Esophagus (tissue), 2 donors: ENCODE measurements at regions not wholly inside any gene's neighbourhood (a gene's known extent, or its start where the extent isn't known, plus 50 kb on each side); places are given as distances from the start of the nearest gene placed in this dataset.

Source experiments
- H3K27ac ChIP-seq, 2 donors: one replicate each; pipeline ENCODE4 v1.5.1; 2013; ENCODE audit warnings: low read depth in 2 of 2, mild to moderate bottlenecking in 2 of 2, inconsistent platforms in 1 of 2, low read length in 1 of 2, moderate library complexity in 1 of 2
- H3K27me3 ChIP-seq, 2 donors: one replicate each; pipeline ENCODE4 v1.6.1; 2013; ENCODE audit warnings: low read length in 2 of 2, control low read depth in 1 of 2, mild to moderate bottlenecking in 1 of 2; ENCODE audit not compliant: insufficient read depth in 2 of 2, control insufficient read depth in 1 of 2
- H3K36me3 ChIP-seq, 2 donors: one replicate each; pipeline ENCODE4 v1.6.1; 2013; ENCODE audit warnings: low read length in 1 of 2; ENCODE audit not compliant: control insufficient read depth in 2 of 2, insufficient read depth in 2 of 2
- H3K4me1 ChIP-seq, 2 donors: one replicate each; pipeline ENCODE4 v1.6.1; 2013; ENCODE audit warnings: low read length in 1 of 2; ENCODE audit not compliant: control insufficient read depth in 2 of 2, insufficient read depth in 2 of 2
- H3K4me3 ChIP-seq, 2 donors: one replicate each; pipeline ENCODE4 v1.5.1; 2013; ENCODE audit warnings: low read length in 2 of 2, mild to moderate bottlenecking in 2 of 2, low read depth in 1 of 2, moderate library complexity in 1 of 2
- H3K9me3 ChIP-seq, 2 donors: one replicate each; pipeline ENCODE4 v1.6.1; 2013; ENCODE audit warnings: mild to moderate bottlenecking in 2 of 2, low read depth in 1 of 2, low read length in 1 of 2, moderate library complexity in 1 of 2; ENCODE audit not compliant: control insufficient read depth in 2 of 2, insufficient read depth in 1 of 2
- WGBS, 2 donors: extraction: QIAGEN DNeasy Blood & Tissue Kit; methylation state at CpG; one replicate each; pipeline ENCODE4 v1.1.7; 2013; 5-methylcytosine and 5-hydroxymethylcytosine counted together
- donor health status: healthy with polysubstance abuse.
- donor health status: Bipolar disorder and iron deficiency.

DNA sequence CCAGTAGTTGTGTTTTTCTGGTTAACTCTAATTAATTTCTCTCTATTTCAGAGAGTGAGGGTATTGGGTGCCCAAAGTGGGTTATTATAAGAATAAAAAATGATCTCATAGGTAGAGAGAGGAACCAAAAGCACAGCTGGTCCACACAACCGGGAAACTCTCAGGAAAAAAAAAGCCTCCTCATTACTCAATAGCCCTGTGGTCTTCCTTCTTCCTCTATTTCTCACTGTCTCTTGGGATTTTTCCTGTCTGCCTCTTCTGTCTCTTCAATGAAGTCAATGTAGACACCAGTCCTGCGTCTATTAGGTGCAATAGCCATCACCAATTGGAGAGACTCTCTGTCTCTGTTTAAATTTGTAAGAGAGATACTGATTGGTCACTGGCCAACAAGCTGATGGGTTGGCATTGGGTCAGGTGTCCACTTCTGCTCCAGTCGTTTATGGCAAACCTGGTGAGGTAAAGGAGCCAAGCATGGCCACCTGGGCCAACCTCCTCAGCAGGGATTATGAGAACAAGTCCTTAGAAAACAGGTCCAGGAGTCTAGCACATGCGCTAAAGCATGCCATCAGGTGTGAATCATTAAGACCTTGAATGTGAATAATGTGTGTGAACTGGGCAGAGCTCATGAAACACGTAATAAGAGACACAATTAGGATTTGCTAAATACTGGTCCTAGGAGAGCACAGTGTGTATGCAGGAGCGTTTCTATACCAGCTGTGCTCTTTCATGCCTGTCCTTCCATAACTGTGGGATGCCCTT, 443.0 kb upstream of the RUNX1 start:
- no peaks in the 10 kb centered on the region for H3K36me3 ChIP-seq

DNA sequence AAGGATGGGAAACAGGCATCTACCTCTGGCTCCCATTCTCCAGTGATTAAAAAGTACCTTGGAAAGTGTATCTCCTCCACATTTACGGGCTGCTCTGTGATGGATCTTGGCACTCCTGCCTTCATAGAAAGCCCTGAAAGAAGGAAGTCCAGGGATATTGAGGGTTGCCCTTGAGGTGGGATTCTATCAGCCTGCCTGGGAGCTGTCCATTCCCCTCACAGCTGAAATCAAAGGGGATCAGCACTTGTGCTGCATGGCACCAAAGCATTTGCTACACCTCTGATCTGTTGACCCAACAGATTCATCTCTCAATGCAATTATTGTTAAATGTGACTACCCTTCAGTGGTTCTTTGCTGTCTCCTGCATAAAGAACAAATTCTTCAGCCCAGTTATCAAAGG, 442.0 kb upstream of the RUNX1 start:
- WGBS, 2 donors, result 83 to 85% methylated on average over 1 of the region's 1 CpG
- Histone ChIP-seq H3K9me3 (no peaks in the 10 kb centered on the region), H3K27me3 (no peaks in the 10 kb centered on the region)

More for the DNA sequence above, 443.0 kb upstream of the RUNX1 start:
- 68 to 72% methylated on average over 6 of the region's 6 CpGs for WGBS, 2 donors
- H3K27me3 ChIP-seq, result no peaks in the 10 kb centered on the region
- no peak overlapping the region for H3K27ac ChIP-seq
- H3K4me1 ChIP-seq, result no peaks in the 10 kb centered on the region
- no peak overlapping the region for H3K4me3 ChIP-seq
- no peaks in the 10 kb centered on the region for H3K9me3 ChIP-seq

DNA sequence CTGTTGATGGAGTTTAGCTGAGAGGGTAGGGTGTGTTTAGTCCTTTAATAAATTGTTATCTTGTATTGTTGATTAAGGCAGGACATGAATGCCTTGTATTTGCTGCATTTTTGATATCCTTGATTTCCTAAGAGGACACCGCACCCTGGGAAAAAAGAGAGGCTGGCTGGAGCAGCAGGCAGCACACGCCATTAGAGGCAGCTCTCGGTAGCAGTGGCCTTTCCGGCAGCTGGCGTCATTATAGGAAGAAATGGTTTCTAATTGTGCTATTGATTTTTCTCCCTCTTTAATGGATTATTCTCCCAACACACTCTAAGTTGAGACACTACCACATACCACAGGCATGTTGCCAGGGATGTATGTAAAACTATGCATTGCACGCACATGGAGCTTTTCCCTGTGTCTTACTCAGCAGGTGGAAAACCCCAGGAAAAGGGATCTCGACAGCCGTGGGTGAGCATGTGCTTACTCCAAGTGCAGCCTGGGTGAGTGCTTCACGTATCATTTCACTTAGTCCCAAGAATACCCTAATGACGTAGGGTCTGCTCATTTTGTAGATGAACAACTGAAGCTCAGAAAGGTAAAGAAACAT, 440.4 kb upstream of the RUNX1 start:
- Histone ChIP-seq H3K27me3 (no peaks in the 10 kb centered on the region), H3K36me3 (no peaks in the 10 kb centered on the region), H3K4me1 (no peaks in the 10 kb centered on the region), H3K9me3 (no peaks in the 10 kb centered on the region), H3K27ac (no peak overlapping the region), H3K4me3 (no peak overlapping the region)
- 82 to 84% methylated on average over 10 of the region's 10 CpGs for WGBS, 2 donors

More for the DNA sequence above, 442.0 kb upstream of the RUNX1 start:
- Histone ChIP-seq H3K4me3 (no peak overlapping the region), H3K27ac (no peak overlapping the region), H3K4me1 (no peaks in the 10 kb centered on the region), H3K36me3 (no peaks in the 10 kb centered on the region)

DNA sequence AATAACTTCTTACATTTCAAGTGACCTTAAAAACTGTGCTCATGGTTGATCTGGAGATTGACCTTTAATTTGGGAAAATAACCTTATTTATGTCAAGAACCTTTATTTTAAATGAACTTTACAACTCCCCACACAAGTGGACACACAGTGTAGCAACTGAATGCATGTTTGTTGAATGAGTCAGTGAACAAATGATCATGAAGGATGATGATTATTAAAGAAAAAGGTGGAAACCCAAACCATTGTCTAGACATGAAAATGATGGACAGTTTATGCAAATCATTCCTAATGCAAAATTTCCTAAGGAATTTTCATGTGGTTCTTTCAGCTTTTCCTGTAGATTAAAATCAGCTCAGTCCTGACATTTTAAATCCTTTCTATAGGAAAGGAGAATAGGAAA, 439.8 kb upstream of the RUNX1 start:
- Histone ChIP-seq H3K27ac (no peak overlapping the region), H3K9me3 (no peaks in the 10 kb centered on the region), H3K4me3 (no peak overlapping the region), H3K27me3 (no peaks in the 10 kb centered on the region), H3K4me1 (no peaks in the 10 kb centered on the region), H3K36me3 (no peaks in the 10 kb centered on the region)

DNA sequence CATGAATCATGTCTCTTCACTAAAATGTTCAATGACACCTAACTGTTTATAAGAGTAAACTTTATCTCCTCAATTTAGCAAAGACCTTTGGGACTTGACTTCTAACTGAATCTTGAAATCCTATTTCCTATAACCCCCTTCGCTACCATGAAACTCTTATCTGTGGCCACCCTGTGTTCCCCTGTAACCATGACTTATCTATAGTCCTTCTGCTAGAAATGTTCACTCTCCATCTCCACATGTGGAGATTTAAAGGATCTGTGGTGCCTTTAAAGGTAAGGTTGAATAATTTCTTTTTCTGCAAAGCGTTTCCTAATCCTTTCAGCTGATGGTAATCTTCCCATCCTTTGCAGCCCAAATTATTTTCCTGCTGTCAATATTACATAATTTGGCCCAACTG, 436.3 kb upstream of the RUNX1 start:
- no peaks in the 10 kb centered on the region for H3K4me1 ChIP-seq
- H3K9me3 ChIP-seq, result no peaks in the 10 kb centered on the region
- no peak overlapping the region for H3K27ac ChIP-seq
- no peaks in the 10 kb centered on the region for H3K27me3 ChIP-seq
- no peak overlapping the region for H3K4me3 ChIP-seq
- no peaks in the 10 kb centered on the region for H3K36me3 ChIP-seq
- WGBS, 2 donors, result 81 to 88% methylated on average over 2 of the region's 2 CpGs

DNA sequence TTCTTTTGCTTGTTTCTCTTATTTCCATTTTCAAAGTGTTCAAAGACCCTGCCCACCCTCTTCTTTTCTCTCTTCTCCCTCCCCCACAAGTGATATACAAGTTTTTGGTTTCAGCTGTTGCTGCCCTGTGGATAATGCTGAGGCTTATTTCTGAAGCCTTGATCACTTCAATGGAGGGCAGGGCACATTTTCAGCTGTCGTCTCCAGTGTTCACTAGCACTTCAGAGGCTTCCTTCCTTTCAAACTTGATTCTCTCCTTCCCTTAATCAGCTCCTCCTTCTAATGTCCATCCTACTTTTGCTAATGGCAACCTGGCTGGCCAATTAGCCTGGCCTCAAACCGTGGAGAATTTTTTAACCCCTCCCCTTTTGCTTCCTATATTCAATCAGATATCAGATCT, 435.7 kb upstream of the RUNX1 start:
- Histone ChIP-seq H3K36me3 (no peaks in the 10 kb centered on the region), H3K9me3 (no peaks in the 10 kb centered on the region), H3K4me1 (no peaks in the 10 kb centered on the region), H3K4me3 (no peak overlapping the region), H3K27me3 (no peaks in the 10 kb centered on the region), H3K27ac (no peak overlapping the region)
- WGBS, 2 donors, result 67 to 76% methylated on average over 2 of the region's 2 CpGs

DNA sequence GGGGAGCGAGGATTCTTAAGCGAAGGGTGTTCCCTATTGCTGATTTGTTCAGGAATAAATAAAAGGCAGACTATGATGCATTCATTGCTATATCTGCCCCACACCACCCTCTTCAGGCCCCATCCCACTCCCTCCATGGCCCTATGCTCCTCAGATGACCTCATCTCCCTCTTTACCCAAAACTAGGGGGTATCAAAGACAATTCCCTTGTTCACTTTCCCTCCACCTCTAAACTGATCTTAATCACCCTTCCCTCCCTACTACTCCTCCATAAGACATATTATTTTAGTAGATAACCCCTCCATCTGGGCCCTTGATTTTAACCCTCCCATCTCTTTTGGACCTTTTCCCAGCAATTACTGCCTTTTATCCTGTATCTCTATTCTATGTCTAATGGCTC, 434.9 kb upstream of the RUNX1 start:
- Histone ChIP-seq H3K4me1 (no peaks in the 10 kb centered on the region), H3K27me3 (no peaks in the 10 kb centered on the region), H3K27ac (no peak overlapping the region), H3K4me3 (no peak overlapping the region), H3K9me3 (no peaks in the 10 kb centered on the region), H3K36me3 (no peaks in the 10 kb centered on the region)
- WGBS, 2 donors, result 90 to 97% methylated on average over 2 of the region's 2 CpGs

DNA sequence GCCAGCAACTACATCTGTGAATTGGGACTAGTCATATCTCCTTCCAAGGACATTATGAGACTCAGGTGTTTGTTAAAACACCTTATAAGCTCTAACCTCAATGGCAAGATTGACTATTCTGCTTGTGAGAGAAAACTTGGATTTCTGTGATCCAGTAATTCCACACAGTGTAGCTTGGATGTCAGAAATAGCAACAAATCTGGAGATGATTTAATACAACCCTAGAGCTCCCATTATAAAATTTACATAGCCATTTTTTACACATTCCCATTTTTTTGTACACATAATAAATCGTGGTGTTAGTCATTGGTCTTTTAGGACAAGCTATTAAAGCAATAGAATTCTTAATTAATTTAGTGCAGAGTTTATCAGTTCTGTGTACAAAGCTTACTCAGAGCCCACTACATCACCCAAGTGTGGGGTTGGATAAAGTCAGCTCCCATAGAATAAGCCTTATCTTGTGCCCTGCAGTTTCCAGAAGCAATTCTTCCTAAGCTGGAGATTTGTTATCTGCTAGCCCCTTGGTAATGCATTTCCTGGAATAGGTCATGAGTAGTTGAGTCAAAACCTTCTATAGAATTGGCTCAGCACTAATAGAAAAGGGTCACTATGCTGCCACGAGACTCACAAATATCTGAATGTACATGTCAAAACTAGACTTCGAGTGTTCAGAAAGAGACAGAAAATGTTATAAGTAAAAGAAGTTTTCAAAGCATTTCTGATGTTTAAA, 434.0 kb upstream of the RUNX1 start:
- no peaks in the 10 kb centered on the region for H3K9me3 ChIP-seq
- H3K27ac ChIP-seq, result no peak overlapping the region
- H3K4me1 ChIP-seq, result no peaks in the 10 kb centered on the region
- 47 to 56% methylated on average over 3 of the region's 3 CpGs for WGBS, 2 donors
- H3K4me3 ChIP-seq, result no peak overlapping the region
- H3K27me3 ChIP-seq, result no peaks in the 10 kb centered on the region
- H3K36me3 ChIP-seq, result no peaks in the 10 kb centered on the region

DNA sequence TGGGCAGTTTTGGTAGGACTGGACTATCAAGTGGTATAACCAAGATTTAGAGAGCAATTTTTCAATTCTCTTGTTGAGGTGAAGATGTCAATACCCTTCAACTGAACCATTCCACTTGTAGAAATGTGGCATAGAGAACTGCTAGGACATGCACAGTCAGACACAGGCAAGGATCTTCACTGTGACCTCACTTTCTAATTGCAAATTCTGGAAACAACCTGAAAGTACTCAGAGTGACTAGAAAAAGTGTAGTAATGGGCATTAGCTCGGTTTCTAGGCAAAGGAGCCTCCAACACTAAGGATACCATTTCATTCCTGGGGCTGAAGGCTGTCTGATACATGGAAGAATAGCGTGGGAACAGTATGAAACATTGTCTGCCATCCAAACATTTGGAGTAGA, 433.0 kb upstream of the RUNX1 start:
- no peaks in the 10 kb centered on the region for H3K4me1 ChIP-seq
- no peaks in the 10 kb centered on the region for H3K27me3 ChIP-seq
- no peaks in the 10 kb centered on the region for H3K36me3 ChIP-seq
- H3K9me3 ChIP-seq, result no peaks in the 10 kb centered on the region
- 67 to 69% methylated on average over 2 of the region's 2 CpGs for WGBS, 2 donors
- no peak overlapping the region for H3K27ac ChIP-seq
- H3K4me3 ChIP-seq, result no peak overlapping the region
